HFFc6 (cell line): ENCODE measurements at regions not wholly inside any gene's neighbourhood (a gene's known extent, or its start where the extent isn't known, plus 50 kb on each side); places are given as distances from the start of the nearest gene placed in this dataset.
"Not testable (repeated sequence)": the region's sequence is repeated elsewhere in the genome, so short reads cannot be mapped to it uniquely, and the experiment has no call there.

Source experiments
- DNase-seq: peaks from one replicate; pipeline ENCODE4 v3.0.0-alpha.2; 2018
- H3K27ac Mint-ChIP-seq: 2 replicates; pipeline ENCODE4 v1.8.0; 2020; ENCODE audit warnings: mild to moderate bottlenecking, mixed read lengths
- H3K27me3 Mint-ChIP-seq: 2 replicates; pipeline ENCODE4 v1.8.0; 2021; ENCODE audit warnings: mild to moderate bottlenecking, moderate library complexity, mixed read lengths; ENCODE audit not compliant: insufficient read depth
- H3K36me3 Mint-ChIP-seq: 2 replicates; pipeline ENCODE4 v1.8.0; 2021; ENCODE audit warnings: low read depth, mixed read lengths
- H3K4me1 Mint-ChIP-seq: 2 replicates; pipeline ENCODE4 v1.8.0; 2020; ENCODE audit warnings: low read depth, mixed read lengths
- H3K4me3 Mint-ChIP-seq: 2 replicates; pipeline ENCODE4 v1.8.0; 2020; ENCODE audit warnings: mild to moderate bottlenecking, moderate library complexity, mixed read lengths
- H3K9me3 Mint-ChIP-seq: 2 replicates; pipeline ENCODE4 v1.8.0; 2020; ENCODE audit warnings: mild to moderate bottlenecking, mixed read lengths
- TF ChIP-seq, protein P1 (sequence below): fragments of 200-600 bp; sonication (generic); IDR thresholded peaks from 2 replicates; pipeline ENCODE4 v1.5.0; 2021; ENCODE audit warnings: antibody characterized with exemption, mild to moderate bottlenecking

DNA sequence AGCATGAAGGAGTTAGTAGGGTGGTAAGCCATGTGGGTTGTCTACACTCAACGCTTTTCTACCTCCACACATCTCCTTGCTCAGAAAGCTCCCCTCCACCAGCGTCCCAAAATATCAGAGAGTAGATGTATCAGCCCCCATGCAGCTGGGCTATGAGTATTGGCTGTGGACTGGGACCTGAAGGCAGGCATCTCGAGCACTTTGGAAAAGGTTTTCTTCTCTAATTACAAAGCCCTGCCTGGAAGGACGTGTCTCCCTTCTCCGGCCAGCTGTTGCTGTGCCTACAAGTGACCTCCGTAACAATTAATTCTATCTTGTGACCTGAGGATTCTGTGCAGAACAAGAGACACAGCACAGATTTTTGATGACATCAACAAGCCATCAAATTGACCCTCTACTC is 142.0 kb upstream of the RUNX1 start:
- no peak for DNase-seq
- Mint-ChIP-seq H3K4me1 (peaks cover 50% of the 10 kb centered on the region), H3K27ac (no peak overlapping the region), H3K9me3 (no peaks in the 10 kb centered on the region), H3K36me3 (peaks cover 23% of the 10 kb centered on the region), H3K4me3 (no peak overlapping the region), H3K27me3 (peaks cover 3% of the 10 kb centered on the region)
- TF ChIP-seq, protein P1, sequence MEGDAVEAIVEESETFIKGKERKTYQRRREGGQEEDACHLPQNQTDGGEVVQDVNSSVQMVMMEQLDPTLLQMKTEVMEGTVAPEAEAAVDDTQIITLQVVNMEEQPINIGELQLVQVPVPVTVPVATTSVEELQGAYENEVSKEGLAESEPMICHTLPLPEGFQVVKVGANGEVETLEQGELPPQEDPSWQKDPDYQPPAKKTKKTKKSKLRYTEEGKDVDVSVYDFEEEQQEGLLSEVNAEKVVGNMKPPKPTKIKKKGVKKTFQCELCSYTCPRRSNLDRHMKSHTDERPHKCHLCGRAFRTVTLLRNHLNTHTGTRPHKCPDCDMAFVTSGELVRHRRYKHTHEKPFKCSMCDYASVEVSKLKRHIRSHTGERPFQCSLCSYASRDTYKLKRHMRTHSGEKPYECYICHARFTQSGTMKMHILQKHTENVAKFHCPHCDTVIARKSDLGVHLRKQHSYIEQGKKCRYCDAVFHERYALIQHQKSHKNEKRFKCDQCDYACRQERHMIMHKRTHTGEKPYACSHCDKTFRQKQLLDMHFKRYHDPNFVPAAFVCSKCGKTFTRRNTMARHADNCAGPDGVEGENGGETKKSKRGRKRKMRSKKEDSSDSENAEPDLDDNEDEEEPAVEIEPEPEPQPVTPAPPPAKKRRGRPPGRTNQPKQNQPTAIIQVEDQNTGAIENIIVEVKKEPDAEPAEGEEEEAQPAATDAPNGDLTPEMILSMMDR = no peak

DNA sequence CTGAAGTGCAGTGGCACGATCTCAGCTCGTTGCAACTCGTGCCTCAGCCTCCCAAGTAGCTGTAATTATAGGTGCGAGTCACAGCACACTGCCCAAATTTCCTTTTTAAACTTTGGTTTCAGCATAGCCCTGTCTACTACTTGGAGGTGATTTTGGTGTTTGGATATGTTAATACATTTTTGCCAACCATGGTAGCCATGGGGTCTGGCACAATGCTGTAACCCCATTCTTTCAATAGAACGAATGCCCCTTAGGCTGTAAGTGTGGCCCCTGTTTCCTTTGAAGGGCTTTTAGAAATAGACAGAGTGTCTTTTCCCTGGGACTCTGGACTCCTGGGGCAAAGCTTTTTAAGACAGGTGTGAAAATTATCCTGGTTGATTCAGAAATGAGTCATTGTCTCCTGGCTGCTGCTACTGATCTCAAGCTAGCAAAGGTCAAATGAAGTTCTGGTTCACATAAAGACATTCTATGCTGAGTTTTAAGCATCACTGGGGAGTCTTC is 141.1 kb upstream of the RUNX1 start:
- Mint-ChIP-seq H3K36me3 (peaks cover 20% of the 10 kb centered on the region), H3K4me1 (peaks cover 41% of the 10 kb centered on the region), H3K27me3 (peaks cover 3% of the 10 kb centered on the region), H3K9me3 (no peaks in the 10 kb centered on the region), H3K27ac (no peak overlapping the region), H3K4me3 (no peak overlapping the region)
- no peak for DNase-seq
- TF ChIP-seq, protein P1 = no peak

DNA sequence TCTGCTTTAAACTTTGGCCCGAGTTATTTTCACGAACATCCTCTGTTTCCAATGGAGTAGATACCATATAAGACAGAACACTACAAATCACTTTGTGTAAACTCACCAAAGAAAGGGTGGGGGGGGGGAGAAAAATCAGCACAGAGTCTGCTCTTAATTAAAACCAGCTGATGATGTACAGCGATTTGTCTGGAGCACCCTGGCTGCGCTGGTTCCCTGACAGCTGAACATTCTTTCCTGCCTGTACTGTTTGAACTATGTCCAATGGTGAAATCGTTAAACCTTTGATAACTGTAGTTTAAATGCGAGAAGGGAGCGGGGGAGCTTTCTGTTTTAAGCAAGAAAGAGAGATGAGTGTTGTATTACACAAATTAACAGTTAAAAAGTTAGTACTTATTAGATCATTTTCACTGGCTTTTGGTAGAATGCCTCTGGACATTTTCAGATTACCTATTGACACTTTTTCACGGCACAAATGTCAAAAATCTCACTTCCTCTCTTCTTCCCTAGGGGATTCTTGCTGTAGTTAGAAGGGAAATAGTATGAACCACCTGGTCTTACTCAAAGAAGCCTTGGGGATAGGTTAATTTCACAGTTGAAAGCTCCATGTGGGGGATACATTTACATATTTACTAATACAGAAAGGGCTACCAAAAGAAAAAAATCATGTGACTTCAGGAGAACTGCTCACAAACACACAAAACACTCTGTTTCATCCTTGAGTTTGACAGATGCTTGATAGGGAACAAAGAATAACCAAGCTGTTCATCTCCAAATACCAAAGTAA is 140.2 kb upstream of the RUNX1 start:
- Mint-ChIP-seq H3K4me1 (peaks cover 34% of the 10 kb centered on the region), H3K27ac (peak overlapping the region; percentile 65), H3K36me3 (peaks cover 14% of the 10 kb centered on the region), H3K4me3 (peak overlapping the region; percentile 81), H3K27me3 (no peaks in the 10 kb centered on the region; the same call in 1 of the 2 replicates), H3K9me3 (no peaks in the 10 kb centered on the region)
- DNase-seq = peak; percentile 79
- TF ChIP-seq, protein P1 = no peak

DNA sequence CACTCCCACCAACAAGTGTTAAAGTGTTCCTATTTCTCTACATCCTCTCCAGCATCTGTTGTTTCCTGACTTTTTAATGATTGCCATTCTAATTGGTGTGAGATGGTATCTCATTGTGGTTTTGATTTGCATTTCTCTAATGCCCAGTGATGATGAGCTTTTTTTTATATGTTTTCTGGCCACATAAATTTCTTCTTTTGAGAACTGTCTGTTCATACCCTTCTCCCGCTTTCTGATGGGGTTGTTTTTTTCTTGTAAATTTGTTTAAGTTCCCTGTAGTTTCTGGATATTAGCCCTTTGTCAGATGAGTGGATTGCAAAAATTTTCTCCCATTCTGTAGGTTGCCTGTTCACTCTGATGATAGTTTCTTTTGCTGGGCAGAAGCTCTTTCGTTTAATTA is 134.3 kb upstream of the RUNX1 start:
- not testable (repeated sequence) for H3K27me3 Mint-ChIP-seq, H3K27ac Mint-ChIP-seq, DNase-seq, H3K9me3 Mint-ChIP-seq, H3K4me3 Mint-ChIP-seq
- Mint-ChIP-seq H3K4me1 (peaks cover 39% of the 10 kb centered on the region), H3K36me3 (peaks cover 21% of the 10 kb centered on the region; the same call in 1 of the 2 replicates)

DNA sequence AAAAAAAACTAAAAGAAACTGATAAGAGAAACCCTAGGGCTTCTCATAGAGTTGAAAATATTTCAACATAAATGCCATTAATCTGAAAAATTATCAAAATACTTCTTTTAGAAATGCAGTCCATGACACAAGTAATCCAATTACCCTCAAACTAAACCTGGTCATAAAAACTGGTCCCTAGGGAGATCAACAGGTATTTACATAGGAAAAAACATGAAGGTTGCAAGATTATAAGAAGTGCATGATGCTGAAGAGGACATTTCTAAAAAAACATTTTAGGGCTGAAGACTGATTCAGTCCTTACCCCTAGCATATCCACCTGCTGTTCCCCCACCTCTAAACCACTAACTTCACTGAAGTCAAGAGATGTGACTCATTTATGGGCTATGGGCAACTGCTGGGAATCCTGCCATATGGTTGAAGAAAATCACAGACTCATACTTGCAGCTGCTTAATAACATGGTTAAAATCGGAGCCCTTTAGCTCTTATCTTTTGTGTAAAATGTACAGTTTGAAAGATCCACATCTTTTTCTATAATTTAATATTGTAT is 131.0 kb upstream of the RUNX1 start:
- Mint-ChIP-seq H3K4me3 (no peak overlapping the region), H3K4me1 (peaks cover 40% of the 10 kb centered on the region), H3K27ac (no peak overlapping the region), H3K9me3 (peaks cover 9% of the 10 kb centered on the region), H3K36me3 (peaks cover 40% of the 10 kb centered on the region), H3K27me3 (no peaks in the 10 kb centered on the region)
- TF ChIP-seq, protein P1 = no peak
- peak; percentile 73 for DNase-seq

DNA sequence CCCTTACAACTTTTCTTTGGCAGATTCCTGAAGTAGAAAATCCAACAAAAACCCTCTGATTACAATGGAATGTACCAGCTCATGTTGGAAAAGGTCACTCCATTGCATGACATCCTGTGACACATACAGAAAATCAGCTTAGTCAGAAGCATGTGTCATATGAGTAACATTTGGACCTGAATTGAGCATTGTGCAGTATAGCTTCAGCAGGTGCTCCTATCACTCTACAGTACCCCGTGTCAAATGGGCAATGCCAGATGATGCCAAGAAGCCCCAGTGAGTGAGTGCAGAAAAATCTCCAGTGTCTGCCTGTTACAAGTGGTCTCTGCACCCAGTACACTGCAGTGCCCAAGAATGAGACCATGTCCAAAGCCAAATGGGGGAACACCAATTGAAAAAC is 129.7 kb upstream of the RUNX1 start:
- peaks cover 9% of the 10 kb centered on the region for H3K9me3 Mint-ChIP-seq
- no peak overlapping the region for H3K4me3 Mint-ChIP-seq
- H3K27ac Mint-ChIP-seq = no peak overlapping the region
- no peaks in the 10 kb centered on the region for H3K27me3 Mint-ChIP-seq
- peaks cover 40% of the 10 kb centered on the region for H3K4me1 Mint-ChIP-seq
- TF ChIP-seq, protein P1 = no peak
- H3K36me3 Mint-ChIP-seq = peaks cover 42% of the 10 kb centered on the region
- peak; percentile 21 for DNase-seq
